NCI-H1930 (cell line): ENCODE measurements at regions not wholly inside any gene's neighbourhood (a gene's known extent, or its start where the extent isn't known, plus 50 kb on each side); places are given as distances from the start of the nearest gene placed in this dataset.

ENCODE experiments used
- DNase-seq, 2 experiments: peaks; one replicate each; lab custom pipeline; 2025; lab: John Stamatoyannopoulos, UW

GRCh38 chr5:56459394-56460194 is 226.5 kb upstream of the ANKRD55 start:
- DNase-seq, result no peak

- no peak for DNase-seq
These were observed 225.0 kb upstream of the ANKRD55 start for GRCh38 chr5:56457887-56458812.

GRCh38 chr5:56456002-56456401 is 222.9 kb upstream of the ANKRD55 start:
- DNase-seq, result no peak

GRCh38 chr5:56455417-56455816 is 222.3 kb upstream of the ANKRD55 start:
- no peak for DNase-seq

- DNase-seq, result no peak
These were observed 221.2 kb upstream of the ANKRD55 start for GRCh38 chr5:56454219-56454862.

GRCh38 chr5:56451742-56452141 is 218.6 kb upstream of the ANKRD55 start:
- DNase-seq, result no peak

GRCh38 chr5:56450766-56451165 is 217.6 kb upstream of the ANKRD55 start:
- no peak for DNase-seq

GRCh38 chr5:56449071-56449640 is 216.0 kb upstream of the ANKRD55 start:
- no peak for DNase-seq

GRCh38 chr5:56447656-56448055 is 214.5 kb upstream of the ANKRD55 start:
- DNase-seq, result no peak

GRCh38 chr5:56447232-56447631 is 214.1 kb upstream of the ANKRD55 start:
- DNase-seq, result no peak

GRCh38 chr5:56446728-56447127 is 213.6 kb upstream of the ANKRD55 start:
- no peak for DNase-seq

- no peak for DNase-seq
These were observed 210.7 kb upstream of the ANKRD55 start for GRCh38 chr5:56443826-56444225.

GRCh38 chr5:56440871-56441740 is 208.0 kb upstream of the ANKRD55 start:
- DNase-seq, result no peak

- no peak for DNase-seq
These were observed 201.9 kb upstream of the ANKRD55 start for GRCh38 chr5:56434986-56435385.

- DNase-seq, result no peak
These were observed 200.0 kb upstream of the ANKRD55 start for GRCh38 chr5:56433039-56433617.

GRCh38 chr5:56432321-56432720 is 199.2 kb upstream of the ANKRD55 start:
- DNase-seq, result no peak

- no peak for DNase-seq
These were observed 197.3 kb upstream of the ANKRD55 start for GRCh38 chr5:56430422-56430821.

GRCh38 chr5:56429110-56429561 is 196.0 kb upstream of the ANKRD55 start:
- DNase-seq, result no peak

GRCh38 chr5:56426693-56427092 is 193.6 kb upstream of the ANKRD55 start:
- DNase-seq, result no peak

- DNase-seq, result no peak
These were observed 189.1 kb upstream of the ANKRD55 start for GRCh38 chr5:56422076-56422762.
